Subcutaneous abdominal adipose tissue (tissue), 5 donors: ENCODE measurements at regions not wholly inside any gene's neighbourhood (a gene's known extent, or its start where the extent isn't known, plus 50 kb on each side); places are given as distances from the start of the nearest gene placed in this dataset.

Experiments
- H3K27ac ChIP-seq: one replicate; pipeline ENCODE4 v1.7.0; 2013; ENCODE audit warnings: low read depth, mild to moderate bottlenecking, inconsistent platforms, low read length, moderate library complexity
- H3K27me3 ChIP-seq, 5 donors: one replicate each; pipeline ENCODE4 v1.7.0; 2013; ENCODE audit warnings: low read length in 5 of 5, inconsistent platforms in 1 of 5; ENCODE audit not compliant: control insufficient read depth in 5 of 5, insufficient read depth in 4 of 5
- H3K36me3 ChIP-seq, 5 donors: one replicate each; pipeline ENCODE4 v1.7.0; 2013; ENCODE audit warnings: low read length in 5 of 5; ENCODE audit not compliant: control insufficient read depth in 5 of 5, insufficient read depth in 5 of 5
- H3K4me1 ChIP-seq, 5 donors: one replicate each; pipeline ENCODE4 v1.7.0; 2013; ENCODE audit warnings: low read length in 5 of 5, mild to moderate bottlenecking in 3 of 5, moderate library complexity in 1 of 5; ENCODE audit not compliant: control insufficient read depth in 5 of 5, insufficient read depth in 5 of 5
- H3K4me3 ChIP-seq, 5 donors: one replicate each; pipeline ENCODE4 v1.7.0; 2013; ENCODE audit warnings: low read length in 5 of 5, low read depth in 1 of 5
- H3K9ac ChIP-seq, 5 donors: one replicate each; pipeline ENCODE4 v1.7.0; 2013; ENCODE audit warnings: low read length in 5 of 5, mild to moderate bottlenecking in 4 of 5, moderate library complexity in 3 of 5
- H3K9me3 ChIP-seq, 5 donors: one replicate each; pipeline ENCODE4 v1.7.0; 2013; ENCODE audit warnings: low read length in 5 of 5; ENCODE audit not compliant: control insufficient read depth in 5 of 5
- donor health status: healthy.
- donor health status: healthy.
- donor health status: healthy.
- donor health status: healthy.
- donor health status: healthy.

- peaks cover 9 to 32% (median 16%) of the 10 kb centered on the region in 5 donors for H3K27me3 ChIP-seq
- no peaks in the 10 kb centered on the region for H3K9me3 ChIP-seq
- no peak overlapping the region for H3K4me3 ChIP-seq
- no peaks in the 10 kb centered on the region for H3K4me1 ChIP-seq
- no peak overlapping the region for H3K9ac ChIP-seq
- no peaks in the 10 kb centered on the region for H3K36me3 ChIP-seq
- no peak overlapping the region for H3K27ac ChIP-seq
These were observed 273.9 kb downstream of the ZNF536 start for GRCh38 chr19:30645946-30646577.

- Histone ChIP-seq H3K36me3 (no peaks in the 10 kb centered on the region), H3K27ac (no peak overlapping the region), H3K4me3 (no peak overlapping the region), H3K9ac (no peak overlapping the region), H3K9me3 (no peaks in the 10 kb centered on the region), H3K4me1 (peaks cover 0 to 4% (median 0%) of the 10 kb centered on the region in 5 donors), H3K27me3 (peaks cover 0 to 4% (median 2%) of the 10 kb centered on the region in 5 donors)
These were observed 268.2 kb downstream of the ZNF536 start for GRCh38 chr19:30640252-30640965.

- H3K36me3 ChIP-seq = no peaks in the 10 kb centered on the region
- H3K4me3 ChIP-seq = no peak overlapping the region
- H3K27ac ChIP-seq = no peak overlapping the region
- H3K27me3 ChIP-seq = peaks cover 0 to 4% (median 2%) of the 10 kb centered on the region in 5 donors
- H3K4me1 ChIP-seq = peaks cover 0 to 4% (median 0%) of the 10 kb centered on the region in 5 donors
- no peaks in the 10 kb centered on the region for H3K9me3 ChIP-seq
- no peak overlapping the region for H3K9ac ChIP-seq
These were observed 266.7 kb downstream of the ZNF536 start for GRCh38 chr19:30638889-30639288.

- Histone ChIP-seq H3K27ac (no peak overlapping the region), H3K9ac (no peak overlapping the region), H3K27me3 (peaks cover 0 to 4% (median 2%) of the 10 kb centered on the region in 5 donors)
These were observed 265.7 kb downstream of the ZNF536 start for GRCh38 chr19:30637926-30638325.

GRCh38 chr19:30634996-30635975, 263.1 kb downstream of the ZNF536 start:
- no peaks in the 10 kb centered on the region for H3K4me1 ChIP-seq
- no peaks in the 10 kb centered on the region for H3K36me3 ChIP-seq
- H3K9me3 ChIP-seq = no peaks in the 10 kb centered on the region
- H3K27ac ChIP-seq = no peak overlapping the region
- no peak overlapping the region for H3K4me3 ChIP-seq
- no peak overlapping the region for H3K9ac ChIP-seq
- peaks cover 0 to 4% (median 2%) of the 10 kb centered on the region in 5 donors for H3K27me3 ChIP-seq

More at GRCh38 chr19:30637926-30638325, 265.7 kb downstream of the ZNF536 start:
- Histone ChIP-seq H3K4me1 (peaks cover 0 to 4% (median 0%) of the 10 kb centered on the region in 5 donors), H3K9me3 (no peaks in the 10 kb centered on the region), H3K4me3 (no peak overlapping the region), H3K36me3 (no peaks in the 10 kb centered on the region)

GRCh38 chr19:30634131-30634830, 262.1 kb downstream of the ZNF536 start:
- no peak overlapping the region for H3K27ac ChIP-seq
- H3K9me3 ChIP-seq = no peaks in the 10 kb centered on the region
- no peaks in the 10 kb centered on the region for H3K36me3 ChIP-seq
- H3K4me1 ChIP-seq = no peaks in the 10 kb centered on the region
- no peak overlapping the region for H3K9ac ChIP-seq
- peaks cover 0 to 4% (median 3%) of the 10 kb centered on the region in 5 donors for H3K27me3 ChIP-seq
- no peak overlapping the region for H3K4me3 ChIP-seq

GRCh38 chr19:30631033-30631370, 258.8 kb downstream of the ZNF536 start:
- Histone ChIP-seq H3K9me3 (no peaks in the 10 kb centered on the region), H3K36me3 (no peaks in the 10 kb centered on the region), H3K9ac (no peak overlapping the region), H3K27ac (no peak overlapping the region), H3K27me3 (peaks cover under 1 to 7% (median 3%) of the 10 kb centered on the region in 5 donors), H3K4me1 (peaks cover 0 to 6% (median 5%) of the 10 kb centered on the region in 5 donors), H3K4me3 (no peak overlapping the region)

GRCh38 chr19:30630289-30631032, 258.3 kb downstream of the ZNF536 start:
- Histone ChIP-seq H3K27me3 (peaks cover 0 to 7% (median 2%) of the 10 kb centered on the region in 5 donors), H3K27ac (no peak overlapping the region)

GRCh38 chr19:30629086-30629485, 256.9 kb downstream of the ZNF536 start:
- no peak overlapping the region for H3K27ac ChIP-seq
- H3K27me3 ChIP-seq = peaks cover 0 to 7% (median 5%) of the 10 kb centered on the region in 5 donors
- H3K36me3 ChIP-seq = no peaks in the 10 kb centered on the region
- H3K4me1 ChIP-seq = peaks cover 0 to 6% (median 5%) of the 10 kb centered on the region in 5 donors
- no peak overlapping the region for H3K9ac ChIP-seq
- peaks cover 0 to 2% (median 0%) of the 10 kb centered on the region in 5 donors for H3K9me3 ChIP-seq
- H3K4me3 ChIP-seq = no peak overlapping the region

More at GRCh38 chr19:30630289-30631032, 258.3 kb downstream of the ZNF536 start:
- Histone ChIP-seq H3K4me1 (peaks cover 0 to 6% (median 5%) of the 10 kb centered on the region in 5 donors), H3K9ac (no peak overlapping the region), H3K9me3 (no peaks in the 10 kb centered on the region), H3K4me3 (no peak overlapping the region), H3K36me3 (no peaks in the 10 kb centered on the region)
